AG04450 (cell line): ENCODE measurements at regions not wholly inside any gene's neighbourhood (a gene's known extent, or its start where the extent isn't known, plus 50 kb on each side); places are given as distances from the start of the nearest gene placed in this dataset.

Experiments used
- CTCF ChIA-PET: fragments of 300-600, 350-600 bp; formaldehyde crosslinking; extraction: SDS; loops from one replicate; lab custom pipeline; 2022; ENCODE audit warnings: antibody characterized with exemption, inconsistent platforms; lab: Charles Lee
- POLR2A ChIA-PET: fragments of 350-600 bp; formaldehyde crosslinking; extraction: SDS; loops from one replicate; lab custom pipeline; 2021; ENCODE audit warnings: antibody characterized with exemption, inconsistent platforms; lab: Yijun Ruan, JAX
- DNase-seq: peaks from one replicate; pipeline ENCODE4 v3.0.0-alpha.2; 2011; ENCODE audit warnings: low read depth, low spot score
- H3K27ac ChIP-seq: one replicate; pipeline ENCODE4 v1.5.1; 2012; ENCODE audit warnings: low read depth, low read length, control low read depth
- H3K27me3 ChIP-seq: one replicate; pipeline ENCODE4 v1.6.0; 2012; ENCODE audit warnings: low read length; ENCODE audit not compliant: control insufficient read depth, insufficient read depth
- H3K4me3 ChIP-seq: 2 replicates; pipeline ENCODE4 v1.5.1; 2011; ENCODE audit warnings: mild to moderate bottlenecking, low read depth, low read length, control low read depth
- H3K9me3 ChIP-seq: 2 replicates; pipeline ENCODE4 v1.5.1; 2012; ENCODE audit warnings: low read length; ENCODE audit not compliant: control insufficient read depth, insufficient read depth
- CTCF ChIP-seq: IDR thresholded peaks from 2 replicates; pipeline ENCODE4 v1.5.1; 2011; ENCODE audit warnings: low read depth, low read length, control low read depth, inconsistent platforms

DNA sequence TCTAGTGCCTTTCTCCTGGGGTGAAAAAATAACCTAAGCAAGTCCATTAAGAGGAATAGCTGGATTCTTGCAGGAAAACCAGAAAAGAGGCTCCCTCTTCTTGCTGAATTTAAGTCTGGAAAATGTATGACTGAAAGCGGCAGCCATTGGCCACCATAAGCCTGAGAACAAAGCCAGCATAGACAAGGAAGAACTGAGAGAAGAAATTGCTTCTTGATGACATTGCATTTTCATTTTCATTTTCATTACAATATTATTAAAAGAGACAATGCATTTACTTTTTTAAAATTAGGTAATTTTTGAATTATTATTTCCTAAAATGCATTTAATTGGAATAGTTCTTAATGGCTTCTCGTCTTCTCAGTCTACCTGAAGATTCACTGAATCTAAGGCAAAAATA is 1157.5 kb upstream of the ZEB2 start:
- no peaks in the 10 kb centered on the region for H3K27me3 ChIP-seq
- no peak for DNase-seq
- no peaks in the 10 kb centered on the region for H3K9me3 ChIP-seq
- POLR2A ChIA-PET = no interaction called here
- CTCF ChIA-PET = no interaction called here
- no peak overlapping the region for H3K4me3 ChIP-seq
- H3K27ac ChIP-seq = no peak overlapping the region
- no peak for TF ChIP-seq CTCF

DNA sequence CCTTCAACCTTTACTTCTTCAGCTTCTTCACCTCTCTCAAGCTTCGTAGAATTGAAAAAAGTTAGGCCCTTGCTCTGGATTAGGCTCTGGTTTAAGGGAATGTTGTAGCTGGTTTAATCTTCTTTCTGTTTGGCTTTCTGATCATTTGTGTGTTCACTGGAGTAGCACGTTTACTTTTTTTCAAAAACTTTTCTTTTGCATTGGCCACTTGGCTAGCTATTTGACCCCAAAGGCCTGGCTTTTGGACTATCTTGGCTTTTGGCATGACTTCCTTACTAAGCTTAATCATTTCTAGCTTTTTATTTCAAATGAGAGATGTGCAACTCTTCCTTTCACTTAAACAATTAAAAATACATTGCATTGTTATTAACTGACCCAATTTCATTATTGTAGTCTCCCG is 1154.8 kb upstream of the ZEB2 start:
- TF ChIP-seq CTCF = no peak
- ChIA-PET POLR2A (no interaction called here), CTCF (no interaction called here)
- Histone ChIP-seq H3K27ac (no peak overlapping the region), H3K27me3 (no peaks in the 10 kb centered on the region), H3K4me3 (no peak overlapping the region), H3K9me3 (no peaks in the 10 kb centered on the region)
- no peak for DNase-seq

- no peak overlapping the region for H3K27ac ChIP-seq
- no peak for TF ChIP-seq CTCF
- no peaks in the 10 kb centered on the region for H3K27me3 ChIP-seq
- ChIA-PET POLR2A (no interaction called here), CTCF (interaction anchor here (1.0 kb wide), 1 partner anchor 83 kb away, joined by 3 read pairs; no protein-coding TSS in a partner anchor)
- no peaks in the 10 kb centered on the region for H3K9me3 ChIP-seq
- no peak for DNase-seq
- H3K4me3 ChIP-seq = no peak overlapping the region
These were observed 1149.4 kb upstream of the ZEB2 start for GRCh38 chr2:145669301-145669700.

DNA sequence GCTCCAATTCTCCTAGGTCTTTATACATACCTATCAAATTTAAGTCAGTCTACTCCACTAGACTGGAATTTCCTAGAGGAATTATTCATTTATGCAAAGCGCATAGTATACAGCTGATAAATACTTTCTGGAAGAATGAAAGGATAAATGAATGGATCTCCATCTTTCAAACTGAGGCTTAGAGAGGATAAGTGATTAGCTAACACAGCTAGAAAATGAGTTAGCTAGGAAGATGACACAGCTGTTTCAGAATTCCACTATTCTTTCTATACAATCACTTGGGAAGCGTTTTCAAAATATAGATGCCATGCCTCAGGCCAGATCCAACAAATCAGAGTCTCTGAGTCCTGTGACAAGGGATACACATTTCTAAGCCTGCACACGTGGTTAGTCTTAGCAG is 1146.6 kb upstream of the ZEB2 start:
- CTCF ChIA-PET = interaction anchor here (1.5 kb wide), 1 partner anchor 86 kb away, joined by 3 read pairs; no protein-coding TSS in a partner anchor
- POLR2A ChIA-PET = no interaction called here
- no peak for TF ChIP-seq CTCF
- no peak overlapping the region for H3K4me3 ChIP-seq
- no peaks in the 10 kb centered on the region for H3K27me3 ChIP-seq
- DNase-seq = no peak
- no peaks in the 10 kb centered on the region for H3K9me3 ChIP-seq
- no peak overlapping the region for H3K27ac ChIP-seq

- CTCF ChIA-PET = interaction anchor here (1.1 kb wide), 1 partner anchor 11 kb away, joined by 3 read pairs; no protein-coding TSS in a partner anchor
These were observed 1137.3 kb upstream of the ZEB2 start for GRCh38 chr2:145657265-145657664.

More at GRCh38 chr2:145657265-145657664, 1137.3 kb upstream of the ZEB2 start:
- Histone ChIP-seq H3K27me3 (no peaks in the 10 kb centered on the region), H3K9me3 (no peaks in the 10 kb centered on the region), H3K27ac (no peak overlapping the region), H3K4me3 (no peak overlapping the region)
- DNase-seq = no peak
- POLR2A ChIA-PET = no interaction called here
- TF ChIP-seq CTCF = no peak
